NCI-H510A treated with DMSO at 0.1 percent for 48 hours (cell line): ENCODE measurements at regions not wholly inside any gene's neighbourhood (a gene's known extent, or its start where the extent isn't known, plus 50 kb on each side); places are given as distances from the start of the nearest gene placed in this dataset.

Experiments
- DNase-seq: peaks from one replicate; lab custom pipeline; 2025; lab: John Stamatoyannopoulos, UW

GRCh38 chr9:79143211-79143610 lies 428.6 kb upstream of the TLE4 start:
- DNase-seq = no peak

GRCh38 chr9:79145442-79145841 lies 426.3 kb upstream of the TLE4 start:
- DNase-seq = no peak

- DNase-seq = no peak
These were observed 422.2 kb upstream of the TLE4 start for GRCh38 chr9:79149585-79149984.

- no peak for DNase-seq
These were observed 420.0 kb upstream of the TLE4 start for GRCh38 chr9:79151791-79152190.

GRCh38 chr9:79152306-79152705 lies 419.5 kb upstream of the TLE4 start:
- no peak for DNase-seq

- no peak for DNase-seq
These were observed 417.0 kb upstream of the TLE4 start for GRCh38 chr9:79154806-79155205.

GRCh38 chr9:79155308-79155707 lies 416.5 kb upstream of the TLE4 start:
- no peak for DNase-seq

- no peak for DNase-seq
These were observed 408.2 kb upstream of the TLE4 start for GRCh38 chr9:79163544-79163943.

GRCh38 chr9:79164406-79164805 lies 407.4 kb upstream of the TLE4 start:
- no peak for DNase-seq

GRCh38 chr9:79165020-79165780 lies 406.6 kb upstream of the TLE4 start:
- DNase-seq = no peak

GRCh38 chr9:79166005-79166404 lies 405.8 kb upstream of the TLE4 start:
- DNase-seq = no peak

GRCh38 chr9:79170643-79171042 lies 401.1 kb upstream of the TLE4 start:
- no peak for DNase-seq

GRCh38 chr9:79173932-79174331 lies 397.8 kb upstream of the TLE4 start:
- no peak for DNase-seq

GRCh38 chr9:79176014-79176697 lies 395.6 kb upstream of the TLE4 start:
- DNase-seq = no peak

GRCh38 chr9:79184831-79185230 lies 386.9 kb upstream of the TLE4 start:
- no peak for DNase-seq

GRCh38 chr9:79185866-79186265 lies 385.9 kb upstream of the TLE4 start:
- no peak for DNase-seq

GRCh38 chr9:79189511-79189924 lies 382.2 kb upstream of the TLE4 start:
- no peak for DNase-seq

GRCh38 chr9:79193001-79193400 lies 378.8 kb upstream of the TLE4 start:
- no peak for DNase-seq

GRCh38 chr9:79193501-79194223 lies 378.1 kb upstream of the TLE4 start:
- no peak for DNase-seq

- DNase-seq = no peak
These were observed 375.9 kb upstream of the TLE4 start for GRCh38 chr9:79195879-79196278.

- DNase-seq = no peak
These were observed 375.2 kb upstream of the TLE4 start for GRCh38 chr9:79196606-79197005.

GRCh38 chr9:79200336-79200735 lies 371.4 kb upstream of the TLE4 start:
- no peak for DNase-seq

GRCh38 chr9:79201636-79202035 lies 370.1 kb upstream of the TLE4 start:
- no peak for DNase-seq
